HG03571 (cell line): ENCODE measurements at regions not wholly inside any gene's neighbourhood (a gene's known extent, or its start where the extent isn't known, plus 50 kb on each side); places are given as distances from the start of the nearest gene placed in this dataset.
A peak's percentile ranks its signal among the peaks of the same experiment; 100 is the strongest.
"Not testable (repeated sequence)": the region's sequence is repeated elsewhere in the genome, so short reads cannot be mapped to it uniquely, and the experiment has no call there.

Experiments
- ATAC-seq: cut with Tn5 transposase; IDR thresholded peaks from one replicate; pipeline ENCODE4 v1.9.1; 2021; ENCODE audit not compliant: unreplicated experiment

DNA sequence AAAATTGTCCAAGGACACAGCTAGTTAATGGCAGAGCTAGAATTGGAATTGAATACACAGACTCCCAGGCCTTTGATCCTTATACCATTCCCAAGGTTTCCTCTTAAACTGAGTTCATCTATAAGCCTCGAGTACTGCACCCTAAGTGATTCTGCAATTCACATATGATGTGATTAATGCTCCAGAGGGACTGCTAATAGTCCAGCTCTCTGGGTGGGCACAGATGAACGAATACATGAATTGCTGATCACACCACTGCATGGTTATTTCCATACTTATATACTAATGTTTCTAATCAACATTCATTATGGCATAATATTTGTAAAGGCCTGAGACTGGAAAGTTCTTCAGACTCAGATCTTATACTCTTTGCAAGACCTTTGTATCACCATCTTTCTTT lies 101.8 kb downstream of the NUFIP1 start:
- no peak for ATAC-seq

DNA sequence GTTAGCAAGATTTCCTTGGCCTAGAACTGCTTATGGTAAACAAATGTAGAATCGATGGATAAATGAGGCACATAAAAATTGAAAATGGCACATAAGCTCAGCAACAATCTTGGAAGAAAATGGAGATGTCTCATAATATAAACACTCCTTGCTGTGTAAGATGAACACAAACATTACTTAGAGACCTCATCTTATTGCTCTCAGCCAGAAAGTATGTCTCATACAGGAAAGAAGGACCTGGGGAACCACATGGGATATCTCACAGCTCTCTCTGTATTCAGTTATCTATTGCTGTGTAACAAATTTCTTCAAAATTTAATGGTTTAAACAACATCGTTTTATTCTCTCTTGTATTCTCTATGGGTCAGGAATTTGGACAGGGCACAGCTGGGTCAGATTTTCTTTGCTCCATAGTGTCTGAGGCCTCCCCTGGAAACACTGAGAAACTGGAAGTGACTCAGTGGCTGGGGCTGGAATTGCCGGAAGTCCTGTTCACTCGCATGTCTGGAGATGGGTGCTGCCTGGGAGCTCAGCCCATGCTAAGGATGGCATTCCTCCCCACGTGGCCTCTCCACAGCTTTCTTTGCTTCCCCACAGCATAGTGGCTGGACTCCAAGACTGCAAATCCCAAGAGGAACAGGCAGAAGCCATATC lies 105.1 kb downstream of the NUFIP1 start:
- ATAC-seq, result no peak

DNA sequence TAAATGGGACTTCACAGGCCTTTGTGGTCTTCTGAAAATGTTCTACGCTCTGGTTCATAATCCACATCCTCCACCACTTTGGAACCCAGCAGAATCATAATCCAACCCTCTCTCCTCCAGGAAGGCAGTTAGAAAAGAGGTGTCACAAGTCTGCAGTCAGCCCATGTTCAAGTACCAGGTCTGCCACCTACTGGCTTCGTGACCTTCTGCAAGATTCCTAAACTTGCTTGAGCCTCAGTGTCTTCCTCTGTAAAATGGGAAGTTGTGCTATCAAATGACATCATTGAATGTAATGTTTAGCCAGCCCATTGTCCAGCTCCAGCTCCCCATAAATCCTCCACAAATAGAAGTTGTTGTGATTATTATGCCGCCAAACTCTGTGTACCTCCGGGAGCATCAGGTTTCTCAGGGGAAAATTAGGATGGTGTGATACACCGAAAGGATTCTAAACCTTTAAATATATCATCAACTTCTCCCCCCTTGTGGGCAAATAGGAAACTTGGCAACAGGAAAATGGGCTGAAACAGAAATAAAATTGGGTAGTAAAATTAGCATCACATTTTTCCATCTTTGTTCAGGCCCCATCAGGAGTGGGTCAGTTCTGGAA lies 109.7 kb downstream of the NUFIP1 start:
- no peak for ATAC-seq

DNA sequence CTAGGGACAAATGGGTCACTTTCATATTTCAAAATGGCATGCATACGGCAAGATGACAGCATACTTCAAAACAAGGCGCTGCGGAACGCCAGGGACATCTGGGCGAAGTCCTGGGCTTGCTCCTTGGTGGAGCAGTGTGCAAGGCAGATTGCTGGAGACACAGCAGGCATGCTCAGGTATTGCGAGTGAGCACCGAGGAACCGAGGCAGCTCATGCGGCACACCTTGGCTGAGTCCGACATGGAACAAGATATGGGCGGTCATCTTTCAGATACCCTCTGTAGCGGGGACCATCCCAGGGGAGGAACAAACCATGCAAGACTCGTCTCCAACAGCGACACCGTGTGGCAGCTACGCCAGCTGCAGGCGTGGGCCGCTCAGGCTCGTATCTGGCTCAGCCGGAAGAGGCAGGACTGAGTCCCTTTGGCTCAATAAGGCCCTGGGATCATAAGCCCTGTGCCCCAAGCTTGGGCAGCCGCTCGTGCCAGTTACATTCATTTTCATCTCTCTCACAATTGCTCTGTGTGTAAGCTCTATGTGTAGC lies 112.4 kb downstream of the NUFIP1 start:
- no peak for ATAC-seq

DNA sequence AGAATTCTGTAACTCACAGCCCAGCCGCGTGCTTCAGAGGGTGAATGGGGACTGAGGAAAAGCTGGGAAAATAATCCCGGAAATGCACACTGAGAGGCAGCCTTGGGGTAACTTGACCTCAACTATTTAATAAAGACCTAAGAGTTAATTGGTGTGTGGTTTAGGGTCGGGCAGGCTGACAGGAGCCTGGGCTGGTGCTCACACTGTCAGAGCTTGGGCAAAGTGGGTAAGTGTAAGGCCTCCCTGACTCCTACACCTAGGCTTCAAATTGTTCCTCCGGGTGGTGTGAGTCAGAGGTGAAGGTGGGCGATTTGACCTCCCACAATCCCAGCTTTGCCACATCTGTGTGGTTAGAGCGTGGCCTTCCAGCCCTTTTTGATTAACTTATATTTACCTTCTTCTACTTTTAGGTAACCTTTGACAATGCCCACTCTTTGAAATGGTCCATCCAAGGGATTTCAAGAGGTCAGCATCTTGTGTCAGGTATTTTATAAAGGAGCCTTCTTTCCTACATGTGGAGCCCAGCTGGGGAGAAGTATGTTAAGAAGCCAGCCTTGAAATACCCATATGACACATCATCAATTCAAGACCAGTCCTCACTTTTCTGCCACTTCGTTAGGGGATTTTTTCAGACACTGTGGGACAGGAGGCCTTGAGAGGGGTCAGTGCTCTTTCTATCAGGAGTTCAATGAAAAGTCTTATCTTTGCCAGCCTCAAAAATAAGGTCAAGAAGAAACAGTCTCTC lies 114.2 kb downstream of the NUFIP1 start:
- ATAC-seq, result no peak

DNA sequence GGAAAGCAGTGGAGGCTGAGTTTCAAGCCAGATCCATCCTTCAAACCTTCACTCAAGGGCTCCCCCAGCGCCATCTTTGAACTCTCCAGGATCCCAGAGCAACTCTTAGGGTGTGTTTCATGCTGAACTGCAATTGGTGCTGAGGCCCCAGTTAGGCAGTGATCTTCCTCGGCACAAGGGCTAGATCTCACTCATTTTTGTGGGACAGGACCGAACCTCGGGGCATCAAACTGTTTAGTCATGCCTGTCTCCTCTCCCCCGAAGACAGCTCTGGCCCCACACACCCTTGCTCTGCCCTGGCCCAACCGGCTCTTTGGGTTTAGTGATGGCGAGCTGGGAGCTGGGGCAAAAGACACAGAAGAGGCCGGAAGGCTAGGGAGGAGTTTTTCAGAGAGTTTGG lies 115.1 kb downstream of the NUFIP1 start:
- ATAC-seq, result no peak

DNA sequence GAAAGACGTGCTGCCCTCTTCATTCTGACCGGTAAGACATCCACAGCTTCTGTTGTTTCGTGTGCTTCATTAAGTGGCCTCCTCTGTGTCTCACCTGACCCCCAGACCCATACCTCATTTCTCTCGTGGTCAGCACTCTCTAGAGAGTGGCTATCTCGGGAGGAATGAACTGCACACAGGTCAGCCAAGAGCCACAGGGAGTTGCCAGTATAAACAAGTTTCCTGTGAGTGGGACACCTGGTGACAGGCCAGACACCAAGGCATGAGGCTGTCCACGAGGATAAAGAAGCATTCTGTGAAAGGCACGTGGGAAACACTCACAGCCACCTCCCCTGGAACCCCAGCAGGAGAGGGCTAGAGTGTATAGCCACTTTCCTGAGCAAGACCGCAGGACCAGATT lies 115.8 kb downstream of the NUFIP1 start:
- ATAC-seq, result no peak

DNA sequence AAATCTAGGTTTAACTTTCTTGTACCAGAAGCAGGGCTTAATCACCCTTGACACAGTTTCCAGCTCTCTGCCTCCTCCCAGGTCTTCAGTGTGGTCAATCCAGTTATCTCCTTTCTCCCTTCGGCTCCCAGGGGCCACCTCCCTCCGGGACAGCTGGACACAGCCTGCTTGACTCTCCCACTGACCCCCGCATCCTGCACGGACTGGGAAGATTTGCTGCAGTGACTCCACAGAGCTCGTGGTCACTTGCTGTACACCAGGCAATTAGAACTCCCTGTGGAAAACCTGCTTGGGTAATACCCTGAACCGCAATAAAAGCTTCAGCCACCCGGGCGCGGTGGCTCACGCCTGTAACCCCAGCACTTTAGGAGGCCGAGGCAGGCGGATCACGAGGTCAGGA lies 116.5 kb downstream of the NUFIP1 start:
- no peak for ATAC-seq

DNA sequence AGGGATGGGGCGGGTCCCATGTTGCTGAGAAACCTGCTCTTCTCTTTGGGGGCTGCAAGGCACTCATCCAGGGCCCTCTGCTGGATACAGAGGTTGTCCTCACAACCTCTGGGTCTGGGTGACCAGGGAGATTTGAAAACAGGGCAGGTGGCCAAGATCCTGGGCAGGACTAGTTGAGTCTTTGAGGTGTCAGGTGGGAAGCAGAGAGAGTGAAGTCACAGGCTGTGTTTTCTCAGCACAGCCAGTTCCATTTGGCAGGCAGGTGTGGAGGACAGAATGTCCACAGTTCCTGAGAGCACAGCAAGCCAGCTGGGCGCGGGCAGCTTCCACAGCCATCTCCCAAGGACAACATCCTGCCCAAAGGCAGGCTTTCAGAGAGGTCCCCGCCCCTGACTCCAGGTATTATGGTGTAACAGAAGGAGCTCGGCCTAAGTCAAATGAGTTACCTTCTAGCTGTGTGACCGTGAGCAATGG lies 118.8 kb downstream of the NUFIP1 start:
- ATAC-seq, result no peak

DNA sequence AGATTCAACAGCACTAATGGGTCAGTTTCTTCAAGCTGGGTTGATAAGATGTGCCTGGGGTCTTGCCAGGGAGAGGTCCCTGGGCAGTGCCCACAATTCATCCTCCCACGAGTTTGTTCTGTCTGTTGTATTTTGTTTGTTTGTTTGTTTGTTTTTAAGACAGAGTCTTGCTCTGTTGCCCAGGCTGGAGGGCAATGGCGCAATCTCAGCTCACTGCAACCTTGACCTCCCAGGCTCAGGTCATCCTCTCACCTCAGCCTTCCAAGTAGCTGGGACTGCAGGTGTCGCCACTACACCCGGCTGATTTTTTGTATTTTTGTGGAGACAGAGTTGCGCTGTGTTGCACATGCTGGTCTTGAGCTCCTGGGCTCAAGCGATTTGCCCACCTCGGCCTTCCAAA lies 120.1 kb downstream of the NUFIP1 start:
- no peak for ATAC-seq

DNA sequence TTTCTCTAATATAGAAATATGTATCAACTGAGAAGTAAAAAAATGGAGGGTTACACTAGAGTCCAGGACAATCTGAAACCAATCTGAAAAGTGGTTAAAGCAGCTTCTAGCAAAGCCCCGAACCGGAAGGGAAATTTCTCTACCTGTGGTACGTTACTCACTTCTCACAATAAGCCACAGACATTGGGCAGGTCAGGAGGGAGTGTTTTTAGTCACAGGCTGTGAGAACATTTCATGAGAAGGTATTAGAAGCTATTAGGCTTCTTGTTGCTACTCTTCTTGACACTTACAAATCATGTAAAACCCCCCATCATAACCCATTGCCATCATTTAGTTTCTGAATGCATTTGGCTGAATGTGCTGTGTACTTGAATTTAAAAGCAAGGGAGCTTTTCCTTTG lies 120.9 kb downstream of the NUFIP1 start:
- peak; percentile 89 for ATAC-seq

DNA sequence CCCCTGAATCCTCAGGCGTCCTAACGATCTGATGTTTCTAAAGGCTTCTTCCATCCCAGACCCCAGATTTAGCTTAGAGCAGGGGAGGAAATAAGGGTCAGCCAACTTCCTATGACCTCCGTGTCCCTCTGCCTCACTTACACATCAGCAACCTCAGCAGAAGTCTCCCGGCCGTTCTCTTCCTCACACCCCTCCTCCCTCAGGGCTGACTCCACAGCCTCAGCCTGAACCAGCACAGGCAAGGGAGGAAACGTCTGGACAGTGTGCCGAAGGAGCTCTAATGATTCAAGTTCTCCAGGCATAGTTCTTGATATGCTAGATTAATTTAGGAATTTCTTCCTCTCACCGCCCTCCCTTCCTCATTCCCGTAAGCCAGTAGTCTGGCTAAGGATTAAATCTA lies 121.4 kb downstream of the NUFIP1 start:
- no peak for ATAC-seq

DNA sequence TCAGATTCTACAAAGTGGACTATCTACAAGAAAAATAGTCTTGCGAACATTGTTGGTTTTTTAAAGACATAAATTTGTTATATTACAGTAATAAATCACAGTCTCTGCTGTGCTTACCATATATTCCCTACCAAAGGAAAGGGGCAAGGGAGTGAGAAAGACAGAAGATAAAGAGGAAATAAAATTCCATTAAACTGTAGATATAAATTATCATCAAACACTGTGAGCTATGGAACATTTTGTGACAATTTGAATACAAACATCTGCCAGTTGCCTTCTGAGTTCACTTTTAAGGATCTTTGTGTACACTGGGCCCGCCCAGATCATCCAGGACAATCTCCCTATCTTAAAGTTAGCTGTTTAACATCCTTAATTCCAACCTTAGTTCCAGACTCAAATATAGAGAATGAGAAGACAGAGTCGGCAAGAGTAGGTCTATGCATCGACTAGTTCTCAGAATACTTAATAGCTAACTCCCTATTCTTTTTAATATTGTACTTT lies 122.8 kb downstream of the NUFIP1 start:
- no peak for ATAC-seq

DNA sequence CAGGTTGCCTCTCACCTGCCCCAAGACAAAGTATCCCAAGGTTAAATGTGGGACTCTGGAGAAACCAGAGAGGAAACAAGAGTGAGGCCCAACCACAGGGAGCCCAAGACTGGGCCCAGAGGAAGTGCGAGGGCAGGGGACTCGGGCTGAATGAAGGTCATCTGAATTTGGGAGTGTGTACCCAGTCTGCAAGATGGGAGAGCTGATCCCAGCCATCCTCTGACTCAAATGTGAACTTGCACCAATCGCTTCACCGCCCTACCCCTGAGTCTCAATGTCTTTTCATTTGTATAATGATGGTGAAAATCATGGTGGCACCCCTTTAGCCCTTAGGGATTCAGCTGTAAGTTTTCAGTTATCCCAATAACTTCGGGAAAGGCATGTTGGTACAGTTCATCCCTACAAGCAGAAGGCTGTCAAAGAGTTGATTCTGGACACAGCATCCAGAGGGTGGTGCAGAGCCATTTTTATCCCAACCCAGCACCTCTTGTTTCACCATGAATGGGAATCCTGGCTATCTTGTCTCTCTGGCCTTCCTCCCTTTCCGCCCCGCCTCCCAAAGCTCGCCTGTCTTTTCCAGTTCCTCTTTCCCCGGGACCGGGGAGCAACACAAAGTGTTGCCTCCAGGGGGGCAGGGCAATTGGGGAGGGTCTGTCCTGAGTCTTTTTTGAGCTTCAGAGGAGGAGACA lies 123.4 kb downstream of the NUFIP1 start:
- ATAC-seq, result no peak

DNA sequence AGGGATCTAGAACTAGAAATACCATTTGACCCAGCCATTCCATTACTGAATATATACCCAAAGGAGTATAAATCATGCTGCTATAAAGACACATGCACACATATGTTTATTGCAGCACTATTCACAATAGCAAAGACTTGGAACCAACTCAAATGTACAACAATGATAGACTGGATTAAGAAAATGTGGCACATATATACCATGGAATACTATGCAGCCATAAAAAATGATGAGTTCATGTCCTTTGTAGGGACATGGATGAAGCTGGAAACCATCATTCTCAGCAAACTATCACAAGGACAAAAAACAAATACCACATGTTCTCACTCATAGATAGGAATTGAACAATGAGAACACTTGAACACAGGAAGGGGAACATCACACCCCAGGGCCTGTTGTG lies 125.6 kb downstream of the NUFIP1 start:
- not testable (repeated sequence) for ATAC-seq

DNA sequence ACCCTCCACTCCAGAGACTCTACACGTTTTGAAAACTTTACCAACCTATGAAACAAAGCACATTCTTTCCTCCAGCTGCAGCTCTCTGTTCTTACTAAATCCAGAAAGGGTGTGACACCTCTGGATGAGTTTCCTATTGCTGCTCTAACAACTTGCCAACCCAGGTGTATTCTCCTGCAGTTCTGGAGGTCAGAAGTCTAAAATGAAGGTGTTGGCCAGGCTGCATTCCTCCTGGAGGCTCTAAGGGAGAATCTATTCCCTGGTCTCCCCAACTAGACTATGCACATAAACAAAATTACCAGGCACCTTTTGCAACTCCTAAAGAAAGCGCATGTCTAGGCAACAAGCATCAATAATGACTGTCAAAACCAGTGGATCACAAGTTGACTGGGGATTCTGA lies 128.8 kb downstream of the NUFIP1 start:
- no peak for ATAC-seq

DNA sequence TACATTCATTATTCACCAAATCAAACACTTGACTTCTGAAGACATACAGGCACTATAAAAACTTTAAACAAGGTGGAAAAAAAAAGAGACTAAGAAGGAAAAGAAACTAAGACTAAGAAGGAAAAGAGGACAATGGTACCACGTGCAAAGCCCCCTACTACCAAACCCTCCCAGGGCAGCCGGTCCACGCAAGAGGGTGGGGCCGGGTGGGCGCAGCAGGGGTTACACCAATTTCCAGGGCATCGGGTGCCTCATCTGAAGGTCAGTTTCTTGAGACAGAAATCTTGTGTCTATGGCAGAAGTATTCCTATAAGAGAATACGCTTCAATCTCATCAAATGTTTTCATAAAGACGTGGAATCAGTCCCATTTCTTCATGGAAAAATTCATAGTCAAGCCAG lies 131.5 kb downstream of the NUFIP1 start:
- no peak for ATAC-seq

DNA sequence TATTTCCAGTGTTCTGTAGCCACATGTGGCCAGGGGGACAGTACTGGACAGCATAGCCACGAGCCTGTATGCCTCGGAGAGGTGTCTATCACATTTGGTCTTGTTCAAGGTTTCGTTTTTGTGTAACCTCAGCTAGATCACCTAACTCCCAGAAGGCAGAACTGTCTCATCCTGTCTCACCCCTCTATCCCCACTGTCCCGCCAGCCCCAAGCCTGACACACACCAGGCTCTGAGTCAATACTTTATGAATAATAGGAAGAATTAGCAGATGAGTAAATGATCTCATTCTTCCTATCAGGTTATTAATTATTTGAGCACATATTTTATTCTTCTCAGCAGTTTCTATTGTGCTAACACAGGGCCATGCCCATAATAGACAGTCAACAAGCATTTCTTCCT lies 132.2 kb downstream of the NUFIP1 start:
- ATAC-seq, result no peak

DNA sequence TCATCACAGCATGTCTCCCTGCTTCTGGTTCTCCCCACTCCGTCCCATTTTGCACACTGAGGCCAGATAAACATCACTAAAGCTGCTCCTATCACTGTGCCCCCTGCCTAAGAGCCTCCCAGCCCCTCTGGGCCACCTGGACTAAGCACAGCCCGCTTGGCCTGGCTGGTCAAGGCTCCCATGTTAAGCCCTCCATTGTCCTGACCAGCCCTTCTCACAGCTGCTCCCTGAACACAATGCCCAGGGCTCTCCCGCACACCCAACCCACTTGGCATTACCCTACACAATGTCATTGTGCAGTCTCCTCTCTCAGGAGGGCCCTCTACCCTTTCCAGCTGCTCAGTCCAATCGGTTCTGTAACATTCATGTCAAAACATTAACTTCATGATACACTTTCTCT lies 133.4 kb downstream of the NUFIP1 start:
- no peak for ATAC-seq

DNA sequence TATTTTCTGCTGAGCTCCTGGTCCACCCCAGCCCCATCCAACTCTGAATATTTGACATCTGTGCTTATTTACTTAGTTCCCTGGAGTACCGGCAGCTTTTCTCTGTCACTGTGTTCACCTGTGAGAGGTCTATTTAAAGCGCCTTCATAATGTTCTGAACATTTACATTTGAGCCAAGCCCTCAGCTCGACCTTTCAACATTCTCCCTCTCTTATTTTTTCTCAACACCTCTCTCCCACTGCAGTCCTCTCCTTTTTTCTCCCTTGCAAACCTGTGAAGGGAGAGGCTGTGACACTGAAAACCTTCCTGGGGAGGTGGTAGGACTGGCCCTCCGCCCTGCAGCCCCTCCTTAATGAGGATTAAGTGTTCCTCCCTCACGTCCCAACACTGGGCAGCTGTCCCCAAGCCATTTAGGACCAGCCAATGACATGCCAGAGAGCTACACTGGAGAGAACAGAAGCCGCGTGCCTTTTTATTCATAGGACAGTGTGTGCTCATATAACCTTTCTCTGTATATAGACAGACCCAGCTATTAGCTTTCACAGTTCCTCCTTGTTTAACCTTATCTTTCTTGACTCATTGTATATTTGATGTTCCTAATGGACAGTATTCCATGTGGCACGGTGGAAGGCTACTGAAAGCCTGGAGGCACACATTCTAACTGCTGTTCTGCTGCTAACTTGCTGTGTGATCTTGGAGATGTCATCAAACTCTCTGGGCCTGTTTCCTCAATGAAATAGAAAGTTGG lies 134.8 kb downstream of the NUFIP1 start:
- no peak for ATAC-seq

DNA sequence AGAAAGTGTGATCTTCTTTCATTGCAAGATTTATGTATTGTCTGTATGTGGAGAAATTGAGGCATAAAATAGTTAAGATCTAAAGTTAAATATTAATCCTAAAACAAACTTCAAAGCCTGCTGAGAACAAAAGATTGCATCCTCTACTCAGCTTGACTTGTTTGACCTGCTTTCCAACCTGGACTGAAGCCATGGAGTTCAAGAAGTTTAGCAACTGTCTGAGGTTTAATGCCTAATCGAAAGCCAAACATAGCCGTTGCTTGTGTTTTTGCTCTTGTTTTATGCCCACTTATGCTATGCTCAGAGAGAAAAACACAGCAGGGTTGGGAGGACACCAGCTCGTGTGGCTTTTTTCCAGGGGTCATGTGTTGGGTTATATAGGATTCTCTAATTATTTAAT lies 135.6 kb downstream of the NUFIP1 start:
- ATAC-seq, result no peak
